Neural cell (in vitro differentiated cells): ENCODE measurements at regions not wholly inside any gene's neighbourhood (a gene's known extent, or its start where the extent isn't known, plus 50 kb on each side); places are given as distances from the start of the nearest gene placed in this dataset.

Experiments
- H2AFZ ChIP-seq: fragments of 200-600, 300-800 bp; sonication (generic), shearing (Covaris generic); 2 replicates; pipeline ENCODE4 v1.6.0; 2014; ENCODE audit warnings: low read depth, mild to moderate bottlenecking, antibody characterized with exemption, low read length, moderate library complexity
- H3F3A ChIP-seq: fragments of 200-600 bp; shearing (Covaris generic); 2 replicates; pipeline ENCODE4 v1.6.1; 2016; ENCODE audit warnings: mild to moderate bottlenecking, moderate library complexity, mixed read lengths, antibody characterized with exemption, low read length; ENCODE audit not compliant: insufficient read depth, poor library complexity, severe bottlenecking
- H3K27ac ChIP-seq: fragments of 200-600, 300-800 bp; sonication (generic), shearing (Covaris generic); 2 replicates; pipeline ENCODE4 v1.5.1; 2014; ENCODE audit warnings: mild to moderate bottlenecking, low read length, moderate library complexity
- H3K27me3 ChIP-seq: fragments of 300-800, 200-600 bp; sonication (generic), shearing (Covaris generic); 2 replicates; pipeline ENCODE4 v1.6.0; 2014; ENCODE audit warnings: mild to moderate bottlenecking, low read depth, low read length, moderate library complexity; ENCODE audit not compliant: insufficient read depth
- H3K36me3 ChIP-seq: fragments of 300-800, 200-600 bp; sonication (generic), shearing (Covaris generic); 2 replicates; pipeline ENCODE4 v1.5.1; 2014; ENCODE audit warnings: mild to moderate bottlenecking, antibody characterized with exemption, low read length, moderate library complexity; ENCODE audit not compliant: insufficient read depth
- H3K4me2 ChIP-seq: fragments of 300-800, 200-600 bp; sonication (generic), shearing (Covaris generic); 2 replicates; pipeline ENCODE4 v1.6.0; 2014; ENCODE audit warnings: mild to moderate bottlenecking, low read length
- H3K4me3 ChIP-seq: fragments of 300-800, 200-600 bp; sonication (generic), shearing (Covaris generic); 2 replicates; pipeline ENCODE4 v1.5.1; 2014; ENCODE audit warnings: mild to moderate bottlenecking, low read length, moderate library complexity
- H3K79me2 ChIP-seq: fragments of 200-600 bp; shearing (Covaris generic); replicated peaks from 2 replicates; pipeline ENCODE4 v1.6.0; 2014; ENCODE audit warnings: mild to moderate bottlenecking, low read length, moderate library complexity; ENCODE audit not compliant: insufficient read depth
- H3K9ac ChIP-seq: fragments of 300-800, 200-600 bp; sonication (generic), shearing (Covaris generic); 2 replicates; pipeline ENCODE4 v1.6.1; 2016; ENCODE audit warnings: mild to moderate bottlenecking, low read length, mixed read lengths
- H3K9me2 ChIP-seq: fragments of 200-600 bp; shearing (Covaris generic); 2 replicates; pipeline ENCODE4 v1.6.1; 2016; ENCODE audit warnings: mild to moderate bottlenecking, low read length, mixed read lengths; ENCODE audit not compliant: insufficient read depth
- H3K9me3 ChIP-seq: fragments of 200-600, 300-800 bp; sonication (generic), shearing (Covaris generic); 2 replicates; pipeline ENCODE4 v1.6.1; 2016; ENCODE audit warnings: mild to moderate bottlenecking, mixed run types, low read length, moderate library complexity, mixed read lengths
- H4K20me1 ChIP-seq: fragments of 200-600 bp; shearing (Covaris generic); 2 replicates; pipeline ENCODE4 v1.6.1; 2016; ENCODE audit warnings: mild to moderate bottlenecking, mixed run types; ENCODE audit not compliant: insufficient read depth
- EP300 ChIP-seq: fragments of 450-650 bp; conservative IDR thresholded peaks from 2 replicates; pipeline ENCODE4 v1.6.1; 2014; ENCODE audit warnings: antibody characterized with exemption, mild to moderate bottlenecking, moderate library complexity; ENCODE audit not compliant: poor library complexity, severe bottlenecking
- EZH2 ChIP-seq: fragments of 200-600, 300-800 bp; shearing (Covaris generic), sonication (generic); IDR thresholded peaks from 2 replicates; pipeline ENCODE4 v1.6.1; 2014; ENCODE audit warnings: antibody characterized with exemption, low read length, borderline replicate concordance, mild to moderate bottlenecking; ENCODE audit not compliant: insufficient read depth, poor library complexity, severe bottlenecking
- MXI1 ChIP-seq: fragments of 450-650 bp; conservative IDR thresholded peaks from 2 replicates; pipeline ENCODE4 v1.6.1; 2014; ENCODE audit warnings: antibody characterized with exemption, mild to moderate bottlenecking; ENCODE audit not compliant: poor library complexity, severe bottlenecking
- POLR2AphosphoS5 ChIP-seq: IDR thresholded peaks from 2 replicates; pipeline ENCODE4 v1.6.1; 2012
- RAD21 ChIP-seq: fragments of 450-650 bp; conservative IDR thresholded peaks from 2 replicates; pipeline ENCODE4 v1.6.1; 2014; ENCODE audit warnings: antibody characterized with exemption, mild to moderate bottlenecking, moderate library complexity
- SMC3 ChIP-seq: fragments of 450-650 bp; conservative IDR thresholded peaks from 2 replicates; pipeline ENCODE4 v1.6.1; 2014; ENCODE audit warnings: antibody characterized with exemption, mild to moderate bottlenecking, moderate library complexity; ENCODE audit not compliant: poor library complexity
- TAF1 ChIP-seq: IDR thresholded peaks from 2 replicates; pipeline ENCODE4 v1.6.1; 2012; ENCODE audit warnings: low read depth
- TF ChIP-seq, protein P1 (sequence below): IDR thresholded peaks from 2 replicates; pipeline ENCODE4 v1.6.1; 2012; ENCODE audit warnings: borderline replicate concordance
- TF ChIP-seq, protein P2 (sequence below): fragments of 450-650 bp; IDR thresholded peaks from 2 replicates; pipeline ENCODE4 v1.5.1; 2014; ENCODE audit warnings: antibody characterized with exemption, mild to moderate bottlenecking, moderate library complexity; ENCODE audit not compliant: poor library complexity, severe bottlenecking

DNA sequence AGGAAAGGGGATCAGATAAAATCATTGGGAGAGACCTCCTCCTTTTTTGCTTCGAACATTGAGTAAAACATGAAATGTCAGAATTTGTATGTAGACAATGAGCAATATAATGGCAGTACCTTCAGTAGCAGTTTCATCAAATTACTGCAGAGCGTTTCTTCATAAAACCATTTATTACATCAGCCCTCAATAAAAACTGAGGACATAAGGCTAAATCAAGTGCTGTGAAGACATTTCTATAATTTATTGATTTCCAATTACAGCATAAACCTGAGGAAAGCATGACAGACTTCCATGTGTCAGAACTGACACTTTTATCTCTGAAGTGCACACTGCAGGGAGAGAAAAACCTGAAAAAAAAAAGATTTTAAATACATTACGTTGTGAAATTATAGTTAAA, 172.6 kb upstream of the ZNF804B start:
- no peaks in the 10 kb centered on the region for H3K79me2 ChIP-seq
- H3K27me3 ChIP-seq: no peaks in the 10 kb centered on the region
- H3K9ac ChIP-seq: no peak overlapping the region
- no peaks in the 10 kb centered on the region for H3K36me3 ChIP-seq
- H3F3A ChIP-seq: no peaks in the 10 kb centered on the region
- no peaks in the 10 kb centered on the region for H3K9me2 ChIP-seq
- H3K27ac ChIP-seq: no peak overlapping the region
- H3K4me2 ChIP-seq: no peak overlapping the region
- no peaks in the 10 kb centered on the region for H3K9me3 ChIP-seq
- H3K4me3 ChIP-seq: no peak overlapping the region
- TF ChIP-seq POLR2AphosphoS5: peak; percentile 11
- no peak for TF ChIP-seq TAF1
- TF ChIP-seq EP300: peak; percentile 22
- TF ChIP-seq SMC3: no peak
- no peaks in the 10 kb centered on the region for H4K20me1 ChIP-seq
- no peak overlapping the region for H2AFZ ChIP-seq

DNA sequence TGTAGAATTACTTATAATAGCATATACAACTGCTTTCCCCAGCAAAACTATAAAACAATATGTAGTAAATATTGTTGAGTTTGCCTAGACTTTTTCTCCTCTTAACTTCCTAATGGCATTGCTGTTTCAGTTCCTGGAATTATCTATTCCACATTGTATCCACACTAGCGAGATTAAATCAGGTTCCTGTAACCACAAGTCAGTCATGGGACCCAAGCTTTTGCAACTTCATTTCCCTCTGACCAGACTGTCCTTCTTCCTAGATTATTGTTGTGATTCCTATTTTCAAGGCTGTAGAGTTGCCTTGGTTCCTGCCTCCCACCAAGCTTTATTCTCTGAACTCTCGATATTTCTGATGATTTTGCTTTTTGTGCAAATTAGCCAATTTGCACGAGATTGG, 173.3 kb upstream of the ZNF804B start:
- Histone ChIP-seq H3K9me3 (no peaks in the 10 kb centered on the region), H3F3A (no peaks in the 10 kb centered on the region), H3K4me2 (no peak overlapping the region), H3K79me2 (no peaks in the 10 kb centered on the region), H3K27me3 (no peaks in the 10 kb centered on the region), H3K9ac (no peak overlapping the region), H3K9me2 (no peaks in the 10 kb centered on the region), H2AFZ (no peak overlapping the region), H4K20me1 (no peaks in the 10 kb centered on the region), H3K4me3 (no peak overlapping the region), H3K36me3 (no peaks in the 10 kb centered on the region), H3K27ac (no peak overlapping the region)
- TF ChIP-seq EZH2 (no peak), EP300 (no peak), RAD21 (no peak), POLR2AphosphoS5 (no peak), MXI1 (no peak), TAF1 (no peak)
- TF ChIP-seq, protein P1, sequence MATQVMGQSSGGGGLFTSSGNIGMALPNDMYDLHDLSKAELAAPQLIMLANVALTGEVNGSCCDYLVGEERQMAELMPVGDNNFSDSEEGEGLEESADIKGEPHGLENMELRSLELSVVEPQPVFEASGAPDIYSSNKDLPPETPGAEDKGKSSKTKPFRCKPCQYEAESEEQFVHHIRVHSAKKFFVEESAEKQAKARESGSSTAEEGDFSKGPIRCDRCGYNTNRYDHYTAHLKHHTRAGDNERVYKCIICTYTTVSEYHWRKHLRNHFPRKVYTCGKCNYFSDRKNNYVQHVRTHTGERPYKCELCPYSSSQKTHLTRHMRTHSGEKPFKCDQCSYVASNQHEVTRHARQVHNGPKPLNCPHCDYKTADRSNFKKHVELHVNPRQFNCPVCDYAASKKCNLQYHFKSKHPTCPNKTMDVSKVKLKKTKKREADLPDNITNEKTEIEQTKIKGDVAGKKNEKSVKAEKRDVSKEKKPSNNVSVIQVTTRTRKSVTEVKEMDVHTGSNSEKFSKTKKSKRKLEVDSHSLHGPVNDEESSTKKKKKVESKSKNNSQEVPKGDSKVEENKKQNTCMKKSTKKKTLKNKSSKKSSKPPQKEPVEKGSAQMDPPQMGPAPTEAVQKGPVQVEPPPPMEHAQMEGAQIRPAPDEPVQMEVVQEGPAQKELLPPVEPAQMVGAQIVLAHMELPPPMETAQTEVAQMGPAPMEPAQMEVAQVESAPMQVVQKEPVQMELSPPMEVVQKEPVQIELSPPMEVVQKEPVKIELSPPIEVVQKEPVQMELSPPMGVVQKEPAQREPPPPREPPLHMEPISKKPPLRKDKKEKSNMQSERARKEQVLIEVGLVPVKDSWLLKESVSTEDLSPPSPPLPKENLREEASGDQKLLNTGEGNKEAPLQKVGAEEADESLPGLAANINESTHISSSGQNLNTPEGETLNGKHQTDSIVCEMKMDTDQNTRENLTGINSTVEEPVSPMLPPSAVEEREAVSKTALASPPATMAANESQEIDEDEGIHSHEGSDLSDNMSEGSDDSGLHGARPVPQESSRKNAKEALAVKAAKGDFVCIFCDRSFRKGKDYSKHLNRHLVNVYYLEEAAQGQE: no peak

GRCh38 chr7:88576720-88577119, 182.8 kb upstream of the ZNF804B start:
- Histone ChIP-seq H3K9ac (no peak overlapping the region), H3K36me3 (no peaks in the 10 kb centered on the region), H3K27me3 (no peaks in the 10 kb centered on the region), H2AFZ (no peak overlapping the region), H3K9me2 (no peaks in the 10 kb centered on the region), H3K4me2 (no peak overlapping the region), H3K9me3 (no peaks in the 10 kb centered on the region), H4K20me1 (no peaks in the 10 kb centered on the region), H3K79me2 (no peaks in the 10 kb centered on the region), H3F3A (no peaks in the 10 kb centered on the region), H3K27ac (no peak overlapping the region), H3K4me3 (no peak overlapping the region)
- TF ChIP-seq, protein P1: no peak
- no peak for TF ChIP-seq TAF1
- TF ChIP-seq POLR2AphosphoS5: no peak
- TF ChIP-seq EZH2: no peak
- no peak for TF ChIP-seq MXI1
- no peak for TF ChIP-seq EP300
- no peak for TF ChIP-seq RAD21
- no peak for TF ChIP-seq SMC3
- TF ChIP-seq, protein P2, sequence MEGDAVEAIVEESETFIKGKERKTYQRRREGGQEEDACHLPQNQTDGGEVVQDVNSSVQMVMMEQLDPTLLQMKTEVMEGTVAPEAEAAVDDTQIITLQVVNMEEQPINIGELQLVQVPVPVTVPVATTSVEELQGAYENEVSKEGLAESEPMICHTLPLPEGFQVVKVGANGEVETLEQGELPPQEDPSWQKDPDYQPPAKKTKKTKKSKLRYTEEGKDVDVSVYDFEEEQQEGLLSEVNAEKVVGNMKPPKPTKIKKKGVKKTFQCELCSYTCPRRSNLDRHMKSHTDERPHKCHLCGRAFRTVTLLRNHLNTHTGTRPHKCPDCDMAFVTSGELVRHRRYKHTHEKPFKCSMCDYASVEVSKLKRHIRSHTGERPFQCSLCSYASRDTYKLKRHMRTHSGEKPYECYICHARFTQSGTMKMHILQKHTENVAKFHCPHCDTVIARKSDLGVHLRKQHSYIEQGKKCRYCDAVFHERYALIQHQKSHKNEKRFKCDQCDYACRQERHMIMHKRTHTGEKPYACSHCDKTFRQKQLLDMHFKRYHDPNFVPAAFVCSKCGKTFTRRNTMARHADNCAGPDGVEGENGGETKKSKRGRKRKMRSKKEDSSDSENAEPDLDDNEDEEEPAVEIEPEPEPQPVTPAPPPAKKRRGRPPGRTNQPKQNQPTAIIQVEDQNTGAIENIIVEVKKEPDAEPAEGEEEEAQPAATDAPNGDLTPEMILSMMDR: no peak
